DOHH2 (cell line): ENCODE measurements at regions not wholly inside any gene's neighbourhood (a gene's known extent, or its start where the extent isn't known, plus 50 kb on each side); places are given as distances from the start of the nearest gene placed in this dataset.

Experiments
- H3F3A ChIP-seq: fragments of 200-600 bp; sonication (generic), shearing (Covaris generic); 2 replicates; pipeline ENCODE4 v1.6.0; 2016; ENCODE audit warnings: antibody characterized with exemption, mild to moderate bottlenecking; ENCODE audit not compliant: control insufficient read depth, insufficient read depth
- H3K27ac ChIP-seq: fragments of 200-600 bp; sonication (generic); 2 replicates; pipeline ENCODE4 v1.5.1; 2014; ENCODE audit warnings: low read depth, mild to moderate bottlenecking, low read length, moderate library complexity
- H3K27me3 ChIP-seq: fragments of 200-600 bp; sonication (generic); 2 replicates; pipeline ENCODE4 v1.6.1; 2014; ENCODE audit warnings: mild to moderate bottlenecking, low read length, mixed read lengths; ENCODE audit not compliant: control insufficient read depth
- H3K36me3 ChIP-seq: fragments of 200-600 bp; sonication (generic); 2 replicates; pipeline ENCODE4 v1.6.1; 2014; ENCODE audit warnings: mild to moderate bottlenecking, low read length, moderate library complexity, mixed read lengths; ENCODE audit not compliant: control insufficient read depth
- H3K4me1 ChIP-seq: fragments of 200-600 bp; sonication (generic); 2 replicates; pipeline ENCODE4 v1.6.1; 2014; ENCODE audit warnings: mild to moderate bottlenecking, low read length, mixed read lengths; ENCODE audit not compliant: control insufficient read depth
- H3K4me2 ChIP-seq: fragments of 200-600 bp; sonication (generic); 2 replicates; pipeline ENCODE4 v1.6.0; 2014; ENCODE audit warnings: mild to moderate bottlenecking, low read length, moderate library complexity
- H3K4me3 ChIP-seq: fragments of 200-600 bp; sonication (generic); 2 replicates; pipeline ENCODE4 v1.5.1; 2014; ENCODE audit warnings: mild to moderate bottlenecking, low read length, mixed read lengths
- H3K79me2 ChIP-seq: fragments of 200-600 bp; sonication (generic); 2 replicates; pipeline ENCODE4 v1.6.1; 2014; ENCODE audit warnings: mild to moderate bottlenecking, low read length, mixed read lengths; ENCODE audit not compliant: control insufficient read depth
- H3K9me2 ChIP-seq: fragments of 200-600 bp; sonication (generic); replicated peaks from 2 replicates; pipeline ENCODE4 v1.6.1; 2014; ENCODE audit warnings: mild to moderate bottlenecking, low read length, mixed read lengths; ENCODE audit not compliant: control insufficient read depth
- H3K9me3 ChIP-seq: fragments of 200-600 bp; sonication (generic); 2 replicates; pipeline ENCODE4 v1.6.1; 2014; ENCODE audit warnings: antibody characterized with exemption, low read length, mixed read lengths; ENCODE audit not compliant: control insufficient read depth, insufficient read depth
- H4K20me1 ChIP-seq: fragments of 200-600 bp; sonication (generic); 2 replicates; pipeline ENCODE4 v1.6.0; 2014; ENCODE audit warnings: low read depth, mild to moderate bottlenecking, antibody characterized with exemption, low read length, moderate library complexity; ENCODE audit not compliant: control insufficient read depth, insufficient read depth
- EZH2phosphoT487 ChIP-seq: fragments of 200-600 bp; sonication (generic); IDR thresholded peaks from 2 replicates; pipeline ENCODE4 v1.6.1; 2017; ENCODE audit warnings: borderline replicate concordance, mild to moderate bottlenecking, antibody characterized with exemption, low read length, moderate library complexity, mixed read lengths
- TF ChIP-seq, protein P1 (sequence below): fragments of 200-600 bp; sonication (generic); IDR thresholded peaks from one replicate; pipeline ENCODE4 v1.5.1; 2014; ENCODE audit warnings: antibody characterized with exemption, mild to moderate bottlenecking, low read depth, low read length; ENCODE audit not compliant: poor library complexity, severe bottlenecking

GRCh38 chr1:102640312-102640711, 468.0 kb downstream of the COL11A1 start:
- no peaks in the 10 kb centered on the region for H3K9me3 ChIP-seq
- TF ChIP-seq, protein P1, sequence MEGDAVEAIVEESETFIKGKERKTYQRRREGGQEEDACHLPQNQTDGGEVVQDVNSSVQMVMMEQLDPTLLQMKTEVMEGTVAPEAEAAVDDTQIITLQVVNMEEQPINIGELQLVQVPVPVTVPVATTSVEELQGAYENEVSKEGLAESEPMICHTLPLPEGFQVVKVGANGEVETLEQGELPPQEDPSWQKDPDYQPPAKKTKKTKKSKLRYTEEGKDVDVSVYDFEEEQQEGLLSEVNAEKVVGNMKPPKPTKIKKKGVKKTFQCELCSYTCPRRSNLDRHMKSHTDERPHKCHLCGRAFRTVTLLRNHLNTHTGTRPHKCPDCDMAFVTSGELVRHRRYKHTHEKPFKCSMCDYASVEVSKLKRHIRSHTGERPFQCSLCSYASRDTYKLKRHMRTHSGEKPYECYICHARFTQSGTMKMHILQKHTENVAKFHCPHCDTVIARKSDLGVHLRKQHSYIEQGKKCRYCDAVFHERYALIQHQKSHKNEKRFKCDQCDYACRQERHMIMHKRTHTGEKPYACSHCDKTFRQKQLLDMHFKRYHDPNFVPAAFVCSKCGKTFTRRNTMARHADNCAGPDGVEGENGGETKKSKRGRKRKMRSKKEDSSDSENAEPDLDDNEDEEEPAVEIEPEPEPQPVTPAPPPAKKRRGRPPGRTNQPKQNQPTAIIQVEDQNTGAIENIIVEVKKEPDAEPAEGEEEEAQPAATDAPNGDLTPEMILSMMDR = no peak
- no peaks in the 10 kb centered on the region for H3K9me2 ChIP-seq
- no peaks in the 10 kb centered on the region for H3F3A ChIP-seq
- H3K36me3 ChIP-seq = no peaks in the 10 kb centered on the region
- H3K79me2 ChIP-seq = no peaks in the 10 kb centered on the region
- H3K27me3 ChIP-seq = no peaks in the 10 kb centered on the region
- no peaks in the 10 kb centered on the region for H4K20me1 ChIP-seq
- H3K4me1 ChIP-seq = no peaks in the 10 kb centered on the region
- no peak overlapping the region for H3K27ac ChIP-seq
- no peak overlapping the region for H3K4me3 ChIP-seq
- no peak overlapping the region for H3K4me2 ChIP-seq

- no peaks in the 10 kb centered on the region for H4K20me1 ChIP-seq
- H3K4me3 ChIP-seq = no peak overlapping the region
- no peaks in the 10 kb centered on the region for H3K79me2 ChIP-seq
- no peak overlapping the region for H3K4me2 ChIP-seq
- no peaks in the 10 kb centered on the region for H3K4me1 ChIP-seq
- H3K27ac ChIP-seq = no peak overlapping the region
- H3F3A ChIP-seq = no peaks in the 10 kb centered on the region
- TF ChIP-seq, protein P1 = no peak
- no peak for TF ChIP-seq EZH2phosphoT487
- no peaks in the 10 kb centered on the region for H3K27me3 ChIP-seq
- no peaks in the 10 kb centered on the region for H3K36me3 ChIP-seq
- no peaks in the 10 kb centered on the region; the same call in 1 of the 2 replicates for H3K9me2 ChIP-seq
- H3K9me3 ChIP-seq = no peaks in the 10 kb centered on the region
Observed at GRCh38 chr1:102631691-102632090, 476.6 kb downstream of the COL11A1 start.

GRCh38 chr1:102630041-102630440, 478.3 kb downstream of the COL11A1 start:
- Histone ChIP-seq H4K20me1 (no peaks in the 10 kb centered on the region), H3F3A (no peaks in the 10 kb centered on the region), H3K4me3 (no peak overlapping the region), H3K79me2 (no peaks in the 10 kb centered on the region), H3K9me3 (no peaks in the 10 kb centered on the region), H3K4me2 (no peak overlapping the region), H3K27ac (no peak overlapping the region), H3K27me3 (no peaks in the 10 kb centered on the region), H3K9me2 (no peaks in the 10 kb centered on the region; the same call in 1 of the 2 replicates), H3K4me1 (no peaks in the 10 kb centered on the region), H3K36me3 (no peaks in the 10 kb centered on the region)
- TF ChIP-seq, protein P1 = no peak
- TF ChIP-seq EZH2phosphoT487 = no peak
